ENCODE measurements at regions not wholly inside any gene's neighbourhood (a gene's known extent, or its start where the extent isn't known, plus 50 kb on each side); places are given as distances from the start of the nearest gene placed in this dataset.

DNA sequence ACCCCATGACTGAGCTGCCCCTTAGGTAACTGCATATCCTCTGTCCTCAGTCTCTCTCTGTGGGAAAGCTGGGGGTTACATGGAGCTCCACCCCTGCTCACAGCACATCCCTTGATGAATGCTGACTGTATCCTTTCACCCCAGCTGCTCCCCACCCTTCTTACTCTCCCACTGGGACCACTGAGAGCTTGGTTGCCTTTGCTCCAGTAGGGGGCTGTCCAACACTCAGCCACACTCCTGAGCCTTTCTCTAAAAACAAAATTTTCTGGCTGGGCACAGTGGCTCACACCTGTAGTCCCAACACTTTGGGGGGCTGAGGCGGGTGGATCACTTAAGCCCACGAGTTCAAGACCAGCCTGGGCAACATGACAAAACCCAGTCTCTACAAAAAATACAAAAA, 55.4 kb upstream of the EPCAM start:
- no peak for TF ChIP-seq CTCF (IDR thresholded peaks at IDR 0.05)
- TF ChIP-seq POLR2A (IDR thresholded peaks at IDR 0.05): no peak
